Activated T-cell treated with anti-CD3 and anti-CD28 coated beads, Interleukin-2, amount 50 U/mL, for 4 hours (primary cell): ENCODE measurements at regions not wholly inside any gene's neighbourhood (a gene's known extent, or its start where the extent isn't known, plus 50 kb on each side); places are given as distances from the start of the nearest gene placed in this dataset.
"Not testable (repeated sequence)": the region's sequence is repeated elsewhere in the genome, so short reads cannot be mapped to it uniquely, and the experiment has no call there.

ENCODE experiments used
- ATAC-seq, 2 donors: fragments of 200-7000 bp; cut with Tn5 transposase; one replicate each; pipeline ENCODE4 v1.10.0; 2021
- DNase-seq: peaks from one replicate; pipeline ENCODE4 v3.0.0-alpha.2; 2020
- H3K27me3 Mint-ChIP-seq: one replicate; pipeline ENCODE4 v1.8.0; 2021; ENCODE audit warnings: low read depth, mixed read lengths
- H3K36me3 Mint-ChIP-seq: one replicate; pipeline ENCODE4 v1.8.0; 2022; ENCODE audit warnings: mixed read lengths; ENCODE audit not compliant: insufficient read depth
- H3K4me1 Mint-ChIP-seq: one replicate; pipeline ENCODE4 v1.8.0; 2021; ENCODE audit warnings: low read depth, mixed read lengths
- H3K4me3 Mint-ChIP-seq: one replicate; pipeline ENCODE4 v1.8.0; 2021; ENCODE audit warnings: mild to moderate bottlenecking, moderate library complexity, mixed read lengths
- H3K9me3 Mint-ChIP-seq: one replicate; pipeline ENCODE4 v1.8.0; 2021; ENCODE audit warnings: mixed read lengths

DNA sequence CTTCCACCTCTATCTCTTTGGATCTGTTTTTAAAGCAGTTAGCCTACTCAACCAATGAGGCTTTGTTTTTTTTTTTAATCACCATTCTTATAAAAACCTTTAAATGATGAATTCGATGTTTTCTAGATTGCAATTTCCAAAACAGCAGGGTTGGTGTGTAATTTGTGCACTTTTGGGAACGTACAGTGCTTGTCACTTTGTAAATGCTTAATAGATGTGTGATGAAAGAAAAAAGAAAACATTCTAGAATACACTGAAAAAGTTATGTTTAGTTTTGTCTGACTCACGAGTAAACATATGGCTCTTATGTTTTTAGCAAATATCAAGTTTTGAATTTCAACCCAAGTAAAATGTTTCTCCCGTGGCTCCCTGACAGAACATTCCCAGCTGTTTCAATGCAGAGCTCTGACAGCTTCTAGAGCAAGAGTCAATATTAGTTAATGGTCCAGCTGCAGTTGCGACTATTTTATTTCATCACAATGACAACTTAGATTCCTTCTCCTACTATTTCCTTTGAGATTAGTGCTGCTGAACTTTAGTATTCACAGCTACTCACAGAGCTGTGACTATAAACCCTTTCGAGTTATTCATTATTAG, 362.5 kb upstream of the ADAMTS5 start:
- no peak for DNase-seq
- no peak for ATAC-seq
- no peaks in the 10 kb centered on the region for H3K27me3 Mint-ChIP-seq
- H3K4me1 Mint-ChIP-seq: no peaks in the 10 kb centered on the region
- H3K9me3 Mint-ChIP-seq: peaks cover 20% of the 10 kb centered on the region
- no peak overlapping the region for H3K4me3 Mint-ChIP-seq
- no peaks in the 10 kb centered on the region for H3K36me3 Mint-ChIP-seq

DNA sequence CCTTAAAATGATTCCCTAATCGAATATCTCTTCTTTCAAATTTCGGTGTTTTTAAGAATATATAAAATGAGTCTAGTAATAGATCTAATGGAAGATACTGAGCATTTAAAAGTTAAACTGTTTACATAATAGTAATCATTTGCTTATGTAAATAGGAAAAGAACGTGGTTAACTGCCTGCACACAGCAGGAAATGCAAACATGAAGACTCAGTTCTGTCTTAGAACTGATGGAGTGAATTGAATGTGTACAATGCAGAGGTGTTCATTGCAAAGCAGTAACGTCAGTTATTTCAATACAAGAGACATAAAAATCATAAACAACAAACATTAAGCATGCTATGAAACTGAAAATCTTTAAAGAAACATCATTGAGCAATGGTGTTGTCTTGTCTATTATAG, 359.4 kb upstream of the ADAMTS5 start:
- H3K27me3 Mint-ChIP-seq: no peaks in the 10 kb centered on the region
- no peaks in the 10 kb centered on the region for H3K4me1 Mint-ChIP-seq
- H3K9me3 Mint-ChIP-seq: peaks cover 10% of the 10 kb centered on the region
- no peak overlapping the region for H3K4me3 Mint-ChIP-seq
- ATAC-seq: no peak
- no peaks in the 10 kb centered on the region for H3K36me3 Mint-ChIP-seq
- no peak for DNase-seq

DNA sequence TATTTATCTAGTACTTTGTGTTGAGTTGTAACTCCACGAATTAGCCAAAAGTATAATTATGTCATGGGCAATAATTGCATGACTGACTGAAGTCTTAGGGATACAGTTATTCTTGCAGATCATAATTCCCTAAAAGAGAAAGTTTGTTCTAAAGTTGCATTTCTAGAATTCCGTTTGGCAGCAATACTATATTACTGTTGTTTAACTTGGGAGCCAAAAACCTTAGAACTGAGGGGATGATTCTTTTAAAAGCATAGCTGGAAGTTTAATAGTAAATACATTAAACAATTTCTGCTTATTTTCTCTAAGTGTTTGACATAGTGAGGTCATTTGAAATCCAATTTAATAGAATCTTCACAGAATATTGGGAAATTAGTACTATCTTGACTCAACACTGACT, 356.4 kb upstream of the ADAMTS5 start:
- no peak for ATAC-seq
- Mint-ChIP-seq H3K27me3 (no peaks in the 10 kb centered on the region), H3K9me3 (peaks cover 7% of the 10 kb centered on the region), H3K4me3 (no peak overlapping the region), H3K4me1 (no peaks in the 10 kb centered on the region), H3K36me3 (no peaks in the 10 kb centered on the region)
- no peak for DNase-seq

DNA sequence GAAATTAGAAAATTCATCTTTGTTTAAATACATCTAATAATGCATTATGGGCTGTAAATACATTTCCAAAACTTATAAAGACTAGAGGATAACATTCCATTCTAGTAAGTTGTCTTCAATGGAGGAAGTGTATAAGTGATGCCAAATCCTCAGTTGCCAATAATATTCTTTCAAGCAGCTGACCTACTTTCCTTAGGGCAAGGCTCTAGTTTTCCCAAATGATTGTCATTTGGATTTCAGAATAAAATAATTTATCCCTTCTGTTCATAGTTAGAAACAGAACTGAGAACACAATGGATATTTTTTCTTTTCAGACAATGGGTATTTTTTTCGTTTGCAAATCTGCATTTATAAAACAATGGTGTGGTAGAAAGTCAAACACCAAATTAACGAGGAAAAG, 354.9 kb upstream of the ADAMTS5 start:
- no peak overlapping the region for H3K4me3 Mint-ChIP-seq
- H3K9me3 Mint-ChIP-seq: peaks cover 4% of the 10 kb centered on the region
- H3K27me3 Mint-ChIP-seq: no peaks in the 10 kb centered on the region
- ATAC-seq (no peak), DNase-seq (no peak)
- no peaks in the 10 kb centered on the region for H3K36me3 Mint-ChIP-seq
- no peaks in the 10 kb centered on the region for H3K4me1 Mint-ChIP-seq

DNA sequence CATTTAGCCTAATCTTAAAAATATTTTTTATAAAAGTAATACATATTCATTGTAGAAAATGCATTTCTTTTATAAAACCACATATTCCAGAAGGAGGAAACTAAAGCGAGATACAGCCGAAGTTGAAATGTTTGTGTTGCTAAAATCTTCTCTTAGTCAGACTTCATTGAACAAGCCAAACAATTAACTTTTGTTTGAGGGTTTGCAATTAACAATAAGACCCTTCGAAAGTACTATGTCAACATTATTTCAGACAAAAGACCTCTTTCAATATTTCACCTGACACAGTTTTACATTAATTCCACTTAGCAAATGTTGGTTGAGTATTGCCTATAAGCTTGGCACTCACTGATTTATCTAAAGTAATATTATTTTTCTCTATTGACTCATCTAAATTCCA, 354.0 kb upstream of the ADAMTS5 start:
- DNase-seq: no peak
- Mint-ChIP-seq H3K9me3 (peaks cover 4% of the 10 kb centered on the region), H3K36me3 (no peaks in the 10 kb centered on the region), H3K4me3 (no peak overlapping the region), H3K27me3 (no peaks in the 10 kb centered on the region), H3K4me1 (no peaks in the 10 kb centered on the region)
- ATAC-seq: no peak

DNA sequence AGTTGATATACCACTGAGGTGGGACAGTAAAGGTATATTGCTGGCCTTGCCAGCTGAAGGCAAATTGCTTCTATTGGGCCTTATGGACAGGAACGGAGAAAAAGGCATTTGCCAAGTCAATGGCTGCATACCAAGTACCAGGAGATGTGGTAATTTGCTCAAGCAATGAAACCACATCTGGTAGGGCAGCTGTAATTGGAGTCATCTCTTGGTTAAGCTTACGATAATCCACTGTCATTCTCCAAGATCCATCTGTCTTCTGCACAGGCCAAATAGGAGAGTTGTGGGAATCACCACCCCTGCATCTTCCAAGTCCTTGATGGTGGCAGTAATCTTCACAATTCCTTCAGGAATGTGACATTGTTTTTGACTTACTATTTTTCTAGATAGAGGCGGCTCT, 350.7 kb upstream of the ADAMTS5 start:
- not testable (repeated sequence) for H3K27me3 Mint-ChIP-seq, DNase-seq, ATAC-seq, H3K36me3 Mint-ChIP-seq, H3K4me1 Mint-ChIP-seq, H3K4me3 Mint-ChIP-seq
- peaks cover 12% of the 10 kb centered on the region for H3K9me3 Mint-ChIP-seq

DNA sequence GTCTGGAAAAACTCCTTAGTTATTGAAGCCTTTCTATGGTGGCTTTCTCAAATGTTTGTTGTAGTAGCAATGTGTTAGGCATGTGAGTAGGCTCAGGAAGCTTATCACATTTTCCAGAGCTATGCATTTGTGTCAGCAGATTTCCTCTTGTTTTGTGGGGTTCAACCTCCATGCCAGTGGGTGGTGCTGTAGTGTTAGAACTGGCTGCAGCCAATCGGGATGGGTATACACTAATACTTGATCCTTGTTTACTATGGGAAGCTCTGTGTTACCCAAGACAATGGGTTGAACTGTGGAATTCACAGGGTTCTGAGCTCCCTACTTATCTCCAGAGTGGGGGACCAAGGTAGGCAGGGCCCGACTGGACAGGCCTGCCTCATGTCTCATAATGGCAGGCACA, 348.5 kb upstream of the ADAMTS5 start:
- Mint-ChIP-seq H3K9me3 (peaks cover 9% of the 10 kb centered on the region), H3K27me3 (no peaks in the 10 kb centered on the region), H3K4me3 (no peak overlapping the region), H3K4me1 (no peaks in the 10 kb centered on the region), H3K36me3 (no peaks in the 10 kb centered on the region)
- ATAC-seq (no peak), DNase-seq (no peak)

DNA sequence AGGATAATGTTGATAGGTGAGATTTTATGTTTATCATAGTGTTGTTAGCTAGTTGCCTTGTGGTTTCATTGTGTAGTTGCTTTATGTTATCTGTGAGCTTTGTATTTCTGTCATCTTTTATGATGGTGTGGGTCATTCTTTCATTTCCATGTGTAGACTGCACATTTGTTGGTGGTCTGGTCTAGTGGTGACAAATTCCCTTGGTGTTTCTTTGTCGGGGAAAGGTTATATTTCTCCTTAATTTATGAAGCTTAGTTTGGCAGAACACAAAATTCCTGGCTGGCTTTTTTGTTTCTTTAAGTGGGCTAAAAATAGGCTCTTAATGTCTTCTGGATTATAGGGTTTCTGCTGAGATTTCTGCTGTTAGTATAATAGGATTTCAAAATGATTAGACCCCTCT, 347.2 kb upstream of the ADAMTS5 start:
- Mint-ChIP-seq H3K4me3 (no peak overlapping the region), H3K27me3 (no peaks in the 10 kb centered on the region), H3K36me3 (no peaks in the 10 kb centered on the region), H3K9me3 (peaks cover 9% of the 10 kb centered on the region), H3K4me1 (no peaks in the 10 kb centered on the region)
- no peak for ATAC-seq
- DNase-seq: no peak

DNA sequence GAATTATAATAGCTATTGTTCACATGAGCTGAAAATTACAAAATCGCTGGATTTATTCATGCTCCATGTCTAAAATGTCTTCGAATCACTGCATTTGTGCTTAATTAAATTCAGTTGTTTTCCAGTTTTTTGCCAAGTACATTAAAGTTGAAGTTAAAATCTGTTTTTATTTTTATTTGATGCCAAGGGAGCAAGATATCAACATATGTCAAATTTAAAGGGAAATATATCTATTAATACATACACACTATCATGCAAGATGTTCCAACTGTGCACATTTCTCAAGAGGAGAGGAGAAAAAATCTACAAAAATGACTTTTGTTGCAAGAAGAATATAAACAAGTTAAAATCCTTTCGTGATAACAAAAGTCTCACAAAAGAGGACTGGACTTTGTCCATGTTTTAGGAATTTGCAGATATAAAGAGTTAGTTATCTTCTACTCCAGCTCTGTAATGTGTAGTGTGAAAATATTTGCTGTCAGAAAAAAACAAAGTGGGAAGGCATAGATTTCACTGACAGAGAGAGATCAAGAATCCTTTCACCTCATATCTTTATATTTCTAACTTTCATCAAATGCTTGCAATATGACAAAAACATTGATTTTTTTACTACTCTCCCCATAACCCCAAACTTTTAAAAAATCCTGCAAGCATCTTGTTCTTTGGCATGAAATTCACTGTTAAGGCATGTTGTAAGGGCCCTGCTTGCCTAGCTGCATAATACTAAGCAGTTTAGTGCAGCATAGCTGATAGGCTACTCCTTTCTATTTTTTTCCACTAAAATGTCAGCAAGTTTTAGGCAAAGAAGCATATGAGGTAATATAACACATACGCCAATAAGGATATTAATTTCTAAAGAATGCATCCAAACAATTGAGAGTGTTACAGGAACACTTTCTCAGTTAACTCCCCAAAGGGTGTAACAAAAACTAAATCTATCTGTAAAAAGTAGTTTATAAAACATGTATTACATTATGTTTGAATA, 340.2 kb upstream of the ADAMTS5 start:
- Mint-ChIP-seq H3K4me1 (no peaks in the 10 kb centered on the region), H3K36me3 (no peaks in the 10 kb centered on the region)
- no peak for ATAC-seq

DNA sequence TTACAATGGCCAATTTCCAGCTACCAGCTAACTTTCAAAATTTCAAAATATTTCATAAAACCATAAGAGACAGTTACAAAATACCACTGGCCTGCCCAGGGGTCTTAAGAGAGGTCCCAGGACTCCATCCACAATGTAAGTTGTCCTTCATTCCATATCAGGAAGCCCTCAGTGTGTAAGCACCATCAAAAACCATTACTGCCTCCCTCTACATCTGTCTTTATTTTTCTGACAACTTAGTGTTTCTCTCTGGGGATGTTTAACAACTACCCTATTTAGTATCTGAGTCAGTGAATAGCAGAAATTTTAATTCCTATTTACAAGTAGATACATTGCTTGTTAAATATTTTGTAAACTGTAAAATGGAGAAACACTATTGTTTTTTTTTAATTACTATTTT, 339.3 kb upstream of the ADAMTS5 start:
- no peaks in the 10 kb centered on the region for H3K4me1 Mint-ChIP-seq
- peaks cover 3% of the 10 kb centered on the region for H3K9me3 Mint-ChIP-seq
- H3K27me3 Mint-ChIP-seq: no peaks in the 10 kb centered on the region
- H3K4me3 Mint-ChIP-seq: no peak overlapping the region
- no peaks in the 10 kb centered on the region for H3K36me3 Mint-ChIP-seq
- DNase-seq (no peak), ATAC-seq (no peak)

More for the DNA sequence above, 340.2 kb upstream of the ADAMTS5 start:
- no peak for DNase-seq
- Mint-ChIP-seq H3K4me3 (no peak overlapping the region), H3K9me3 (peaks cover 3% of the 10 kb centered on the region), H3K27me3 (no peaks in the 10 kb centered on the region)

DNA sequence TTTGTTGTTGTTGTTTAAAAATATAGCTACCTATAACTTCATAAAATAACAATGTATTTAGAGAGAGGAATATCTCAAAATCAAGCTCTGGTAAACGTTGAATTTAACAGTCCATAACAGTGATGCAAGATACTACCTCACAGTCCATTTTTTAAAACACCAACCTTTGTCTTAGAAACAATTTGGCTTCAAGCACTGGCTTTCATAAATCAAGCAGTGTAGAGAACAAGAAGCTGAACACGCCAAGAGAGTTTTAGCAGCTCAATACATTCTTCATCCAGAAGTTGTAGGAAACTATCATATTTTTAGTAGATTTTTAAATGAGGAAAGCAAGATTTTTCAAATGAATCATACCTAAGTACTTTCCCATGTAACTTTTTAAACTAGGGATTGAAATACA, 334.3 kb upstream of the ADAMTS5 start:
- Mint-ChIP-seq H3K9me3 (peaks cover 6% of the 10 kb centered on the region), H3K4me1 (no peaks in the 10 kb centered on the region), H3K36me3 (no peaks in the 10 kb centered on the region), H3K4me3 (no peak overlapping the region), H3K27me3 (no peaks in the 10 kb centered on the region)
- DNase-seq (no peak), ATAC-seq (no peak)

DNA sequence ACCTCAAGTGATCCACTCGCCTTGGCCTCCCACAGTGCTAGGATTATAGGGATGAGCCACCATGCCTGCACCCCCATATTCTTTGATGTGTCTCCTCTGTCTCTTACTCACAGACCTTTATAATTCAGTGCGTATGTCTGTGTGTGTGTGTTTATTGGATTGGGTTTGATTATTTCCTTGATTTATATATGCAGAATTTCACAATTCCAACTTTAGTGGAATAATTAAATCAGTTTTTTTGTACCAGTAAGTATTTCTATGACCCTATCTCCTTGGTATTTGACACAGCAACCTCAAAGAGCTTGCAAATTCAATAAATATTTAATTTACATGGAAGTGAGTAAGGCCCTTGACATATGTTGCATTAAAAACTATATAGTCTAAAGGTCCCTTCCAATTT, 333.9 kb upstream of the ADAMTS5 start:
- no peaks in the 10 kb centered on the region for H3K4me1 Mint-ChIP-seq
- no peaks in the 10 kb centered on the region for H3K36me3 Mint-ChIP-seq
- H3K4me3 Mint-ChIP-seq: no peak overlapping the region
- H3K27me3 Mint-ChIP-seq: no peaks in the 10 kb centered on the region
- no peak for DNase-seq
- no peak for ATAC-seq
- peaks cover 10% of the 10 kb centered on the region for H3K9me3 Mint-ChIP-seq

DNA sequence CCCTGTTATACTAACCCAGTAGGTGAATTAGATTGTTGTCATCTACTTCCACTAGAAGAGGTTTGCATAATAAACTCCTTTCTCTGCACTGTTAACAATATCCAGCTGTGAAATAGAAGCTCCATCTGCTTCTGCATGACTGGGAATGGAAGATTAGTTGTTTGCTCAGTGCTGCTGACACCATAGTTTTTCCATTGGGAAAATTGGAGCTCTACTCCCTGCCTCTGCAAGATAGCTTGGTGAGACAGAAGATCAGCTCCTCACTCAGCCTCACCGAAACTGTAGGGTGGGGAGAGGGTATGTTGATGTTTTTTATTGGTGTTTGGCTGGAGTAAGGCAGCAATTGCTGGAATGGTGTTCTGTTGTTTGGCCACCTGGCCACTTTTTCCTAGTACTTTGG, 331.6 kb upstream of the ADAMTS5 start:
- H3K36me3 Mint-ChIP-seq: no peaks in the 10 kb centered on the region
- H3K9me3 Mint-ChIP-seq: peaks cover 15% of the 10 kb centered on the region
- H3K27me3 Mint-ChIP-seq: no peaks in the 10 kb centered on the region
- ATAC-seq: no peak
- H3K4me3 Mint-ChIP-seq: no peak overlapping the region
- DNase-seq: no peak
- no peaks in the 10 kb centered on the region for H3K4me1 Mint-ChIP-seq

DNA sequence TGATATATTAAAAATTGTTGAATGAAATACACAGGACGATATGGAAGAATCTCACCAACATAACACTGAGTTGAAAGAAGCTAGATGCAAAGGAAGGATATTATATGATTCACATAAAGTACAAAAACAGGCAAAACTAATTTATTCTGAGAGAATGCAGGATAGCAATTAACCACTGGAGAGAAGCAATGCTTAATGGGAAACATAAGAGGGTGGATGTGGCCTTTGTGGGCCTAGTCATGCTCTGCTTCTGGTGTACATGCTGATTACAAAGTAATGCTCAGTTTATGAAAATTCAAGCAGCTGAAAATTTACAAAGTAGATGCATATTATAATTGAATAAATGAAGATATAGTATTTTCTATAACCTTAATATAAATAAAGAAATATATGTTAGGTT, 326.4 kb upstream of the ADAMTS5 start:
- no peaks in the 10 kb centered on the region for H3K36me3 Mint-ChIP-seq
- no peaks in the 10 kb centered on the region for H3K27me3 Mint-ChIP-seq
- H3K4me1 Mint-ChIP-seq: no peaks in the 10 kb centered on the region
- DNase-seq (no peak), ATAC-seq (no peak)
- H3K9me3 Mint-ChIP-seq: peaks cover 25% of the 10 kb centered on the region
- no peak overlapping the region for H3K4me3 Mint-ChIP-seq

DNA sequence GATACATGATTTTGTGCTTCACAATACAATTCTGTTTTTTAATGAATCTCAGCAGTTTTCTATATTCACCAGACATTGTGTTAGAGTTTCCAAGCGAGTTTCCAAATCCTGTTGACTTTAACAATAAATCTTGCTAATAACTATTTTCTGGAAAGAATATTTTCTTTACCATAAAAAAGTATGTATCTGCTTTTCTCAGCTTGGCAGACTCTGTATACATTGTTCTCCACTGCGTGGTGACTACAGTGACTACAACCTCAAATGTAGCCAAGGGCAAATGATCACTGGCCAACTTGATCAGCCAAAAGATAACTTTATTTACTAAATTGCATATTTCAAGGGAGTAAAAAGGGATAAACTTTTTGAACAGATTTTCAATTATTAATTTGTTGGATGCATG, 325.9 kb upstream of the ADAMTS5 start:
- ATAC-seq (no peak), DNase-seq (no peak)
- Mint-ChIP-seq H3K4me3 (no peak overlapping the region), H3K27me3 (no peaks in the 10 kb centered on the region), H3K36me3 (no peaks in the 10 kb centered on the region), H3K4me1 (no peaks in the 10 kb centered on the region), H3K9me3 (peaks cover 29% of the 10 kb centered on the region)
